Activated CD4-positive, alpha-beta T cell treated with anti-CD3 and anti-CD28 coated beads, Interleukin-10, Interleukin-2, amounts not matched to agents 100 ng/mL and 50 ng/mL, durations not matched to agents 16 hours and 8 hours (primary cell): ENCODE measurements at regions not wholly inside any gene's neighbourhood (a gene's known extent, or its start where the extent isn't known, plus 50 kb on each side); places are given as distances from the start of the nearest gene placed in this dataset.

ENCODE experiments used
- DNase-seq: peaks from one replicate; pipeline ENCODE4 v3.0.0-alpha.2; 2020

GRCh38 chr9:11973011-11973410 lies 720.2 kb upstream of the TYRP1 start:
- DNase-seq: no peak

DNA sequence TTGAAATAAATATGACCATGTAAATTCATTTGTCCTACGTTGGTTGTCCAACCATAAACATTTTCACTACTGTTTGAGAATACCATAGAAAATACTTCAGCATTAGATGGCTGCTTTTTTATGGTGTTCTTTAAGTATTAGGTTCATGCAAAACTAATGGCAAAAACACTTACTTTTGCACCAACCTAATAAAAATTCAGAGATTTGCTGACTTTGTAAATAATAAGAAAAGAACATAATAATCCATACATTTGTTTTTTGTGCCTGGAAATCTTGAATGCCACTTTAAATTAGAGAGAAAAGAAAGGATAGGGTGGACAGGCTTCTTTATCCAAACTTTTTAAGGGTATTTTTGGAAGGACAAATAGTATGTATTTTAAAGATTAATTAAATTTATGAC lies 719.7 kb upstream of the TYRP1 start:
- no peak for DNase-seq

DNA sequence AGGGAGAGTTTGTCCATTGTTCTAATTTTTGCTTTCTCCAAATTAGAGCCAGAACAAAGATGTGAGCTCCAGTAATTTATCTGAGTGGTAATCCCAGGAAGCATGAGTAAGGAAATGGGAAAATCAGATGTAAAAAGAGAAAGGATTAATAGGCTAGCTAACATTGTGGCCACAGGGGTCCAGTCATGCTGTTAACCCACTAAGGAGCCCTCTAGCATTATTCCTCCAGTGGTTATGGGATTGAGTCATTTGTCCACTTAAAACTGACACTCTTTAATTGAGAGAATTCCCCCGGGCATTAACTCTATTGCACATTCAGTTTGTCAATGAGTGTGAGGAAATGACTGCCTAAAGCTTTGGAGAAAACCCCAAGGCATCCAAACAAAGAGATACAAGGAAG lies 700.3 kb upstream of the TYRP1 start:
- no peak for DNase-seq

DNA sequence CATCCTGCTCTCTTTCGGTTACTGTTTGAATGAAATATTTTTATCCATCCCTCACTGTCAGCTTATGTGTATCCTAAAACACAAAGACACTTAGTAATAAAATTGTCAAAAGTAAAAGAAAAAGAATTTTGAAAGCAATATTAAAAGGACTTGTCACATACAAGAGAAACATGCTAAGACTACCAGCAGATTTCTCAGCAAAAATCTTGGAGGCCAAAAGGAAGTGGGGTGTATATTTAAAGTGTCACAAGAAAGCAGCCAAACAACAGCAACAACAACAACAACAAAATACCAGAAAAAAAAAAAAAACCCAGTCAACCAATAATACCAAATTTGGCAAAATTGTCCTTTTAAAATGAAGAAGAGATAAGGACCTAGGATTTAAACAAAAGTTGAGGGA lies 678.7 kb upstream of the TYRP1 start:
- DNase-seq: no peak

- DNase-seq: no peak
Observed at GRCh38 chr9:12054235-12054634, 639.0 kb upstream of the TYRP1 start.

DNA sequence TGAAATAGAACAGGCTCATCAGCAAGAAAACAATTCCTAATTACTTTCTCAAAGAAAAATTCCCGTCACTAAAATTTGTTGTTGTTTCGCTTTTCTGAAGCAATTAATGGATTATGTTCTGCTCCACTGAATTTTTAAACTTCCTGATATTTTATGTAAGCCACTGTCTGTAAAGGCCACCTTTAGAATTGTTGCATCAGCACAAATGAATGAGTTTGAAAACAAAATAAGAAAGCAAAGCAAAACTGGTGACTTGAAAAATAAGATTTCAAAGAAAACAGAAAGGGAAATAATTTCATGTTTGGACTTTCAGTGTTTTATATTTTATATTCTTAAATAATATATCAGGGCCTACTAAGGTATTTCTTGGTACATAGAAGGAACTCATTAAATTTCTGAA lies 636.3 kb upstream of the TYRP1 start:
- no peak for DNase-seq

- DNase-seq: no peak
Observed at GRCh38 chr9:12060067-12060466, 633.1 kb upstream of the TYRP1 start.

- no peak for DNase-seq
Observed at GRCh38 chr9:12060811-12061210, 632.4 kb upstream of the TYRP1 start.

DNA sequence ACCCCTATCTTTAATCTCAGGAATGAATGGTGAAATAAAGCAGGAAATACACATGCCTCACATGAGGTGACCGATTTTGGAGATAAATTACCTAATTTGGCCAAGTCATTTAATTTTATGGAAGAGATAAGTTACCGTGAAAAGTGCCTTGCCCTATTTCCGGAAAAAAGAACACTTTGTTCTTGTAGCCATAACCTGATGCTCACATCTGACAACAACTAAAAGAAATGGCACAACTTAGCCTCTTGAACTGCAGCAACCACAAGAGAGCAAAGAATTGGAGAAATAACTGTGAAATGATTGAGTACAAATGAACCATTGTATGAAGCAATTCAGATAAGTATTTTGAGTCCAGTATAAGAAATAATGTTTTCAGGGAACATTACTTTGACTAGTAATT lies 628.1 kb upstream of the TYRP1 start:
- DNase-seq: no peak

- DNase-seq: no peak
Observed at GRCh38 chr9:12065686-12066085, 627.5 kb upstream of the TYRP1 start.

GRCh38 chr9:12066455-12067035 lies 626.6 kb upstream of the TYRP1 start:
- no peak for DNase-seq

GRCh38 chr9:12069366-12069765 lies 623.8 kb upstream of the TYRP1 start:
- DNase-seq: no peak

GRCh38 chr9:12085399-12085798 lies 607.8 kb upstream of the TYRP1 start:
- DNase-seq: no peak

DNA sequence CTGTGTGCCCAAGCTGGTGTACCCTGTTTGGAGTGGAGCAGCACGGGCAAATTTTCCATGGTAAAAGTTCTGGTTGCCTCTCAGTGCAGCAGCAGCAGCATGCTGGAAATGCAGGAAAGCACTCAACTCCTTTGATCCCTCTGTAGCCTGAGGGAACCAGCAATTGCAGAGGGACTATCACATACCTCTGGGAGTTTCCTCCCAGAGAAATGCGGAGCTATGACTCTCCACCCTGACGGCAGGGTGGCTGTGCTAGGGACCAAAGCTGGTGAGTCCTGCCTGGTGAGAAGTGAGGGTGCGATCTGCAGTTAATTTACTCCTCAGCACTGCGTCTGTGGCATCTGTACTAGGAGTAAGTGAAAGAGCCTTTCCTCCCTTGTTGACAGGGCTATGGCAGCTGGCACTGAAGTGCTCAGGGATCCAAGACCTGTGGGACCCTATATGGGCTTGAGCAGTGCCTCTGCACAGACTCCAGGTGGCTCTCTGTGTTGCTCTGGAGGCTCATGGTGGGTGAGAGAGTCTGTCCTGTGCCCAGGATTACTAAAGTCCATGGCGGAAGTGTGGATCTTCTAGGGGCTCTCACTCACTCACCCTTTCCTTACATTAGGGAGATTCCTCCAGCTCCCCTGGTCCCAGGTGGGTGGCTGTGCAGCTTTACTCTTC lies 601.2 kb upstream of the TYRP1 start:
- DNase-seq: no peak

- DNase-seq: no peak
Observed at GRCh38 chr9:12094046-12094445, 599.1 kb upstream of the TYRP1 start.

GRCh38 chr9:12095931-12096330 lies 597.3 kb upstream of the TYRP1 start:
- no peak for DNase-seq

- no peak for DNase-seq
Observed at GRCh38 chr9:12133416-12133815, 559.8 kb upstream of the TYRP1 start.

- DNase-seq: no peak
Observed at GRCh38 chr9:12141422-12141821, 551.8 kb upstream of the TYRP1 start.

GRCh38 chr9:12155401-12156134 lies 537.6 kb upstream of the TYRP1 start:
- DNase-seq: no peak

DNA sequence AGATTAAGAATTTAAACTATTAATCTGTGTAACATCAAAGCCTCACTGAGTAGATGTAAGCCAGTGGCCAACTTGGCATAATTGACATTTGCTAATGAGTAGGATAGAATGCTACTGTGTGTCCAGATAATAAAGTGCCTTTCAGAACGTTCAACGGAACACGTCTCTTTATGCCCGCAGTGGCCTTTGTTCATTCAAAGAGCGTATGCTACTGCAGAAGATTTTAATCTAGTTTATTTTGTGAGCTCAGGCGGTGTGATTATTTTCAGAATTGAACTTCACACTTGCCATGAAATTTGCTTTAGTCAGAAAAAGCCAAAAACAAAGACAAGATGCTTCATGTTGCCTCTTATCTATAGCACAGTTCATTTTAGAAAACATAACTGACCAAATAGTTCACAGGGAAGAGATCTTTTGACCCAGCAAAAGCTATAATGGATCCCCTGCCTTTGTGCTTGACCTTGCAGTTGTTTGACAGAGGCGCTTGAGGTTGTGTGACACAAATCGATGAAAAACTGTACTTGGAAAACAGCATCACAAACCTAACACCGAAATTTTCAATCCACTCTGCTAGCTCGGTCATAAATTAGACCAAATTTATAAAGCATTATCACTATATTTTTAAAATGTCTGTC lies 530.9 kb upstream of the TYRP1 start:
- no peak for DNase-seq

DNA sequence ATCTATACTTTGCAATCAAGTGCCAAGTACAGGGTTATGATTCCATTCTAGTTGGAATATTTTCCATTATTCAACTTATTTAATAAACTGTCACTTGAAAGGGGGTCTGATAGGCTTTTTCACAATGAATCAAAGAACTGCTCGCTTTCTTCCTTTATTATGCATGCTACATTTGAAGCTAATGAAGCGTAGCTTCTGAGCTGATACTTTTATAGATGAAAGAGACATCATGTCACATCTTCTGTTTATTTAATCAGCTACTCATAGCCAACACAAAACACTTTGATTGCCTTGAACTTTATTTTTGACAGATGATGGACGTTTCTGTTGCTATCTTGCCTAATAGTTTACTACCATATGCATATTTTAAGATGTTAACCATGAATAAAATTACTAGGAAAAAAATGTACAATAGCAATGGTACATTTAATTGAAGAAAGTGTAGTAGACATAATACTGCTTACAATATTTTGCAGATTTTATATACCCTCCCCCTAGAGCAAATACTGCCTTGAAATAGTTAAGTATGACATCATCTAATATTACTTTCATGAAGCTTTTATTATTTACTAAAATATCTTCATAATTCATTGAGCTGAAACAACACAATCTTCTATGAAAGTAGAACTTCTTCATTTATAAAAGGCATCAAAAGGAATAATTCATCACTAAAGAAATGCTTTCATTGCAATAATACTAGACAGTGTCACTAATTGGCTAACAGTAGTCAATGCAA lies 529.3 kb upstream of the TYRP1 start:
- no peak for DNase-seq

GRCh38 chr9:12166518-12166917 lies 526.7 kb upstream of the TYRP1 start:
- DNase-seq: no peak

- DNase-seq: no peak
Observed at GRCh38 chr9:12170456-12170855, 522.7 kb upstream of the TYRP1 start.
